ENCODE measurements at regions not wholly inside any gene's neighbourhood (a gene's known extent, or its start where the extent isn't known, plus 50 kb on each side); places are given as distances from the start of the nearest gene placed in this dataset.

DNA sequence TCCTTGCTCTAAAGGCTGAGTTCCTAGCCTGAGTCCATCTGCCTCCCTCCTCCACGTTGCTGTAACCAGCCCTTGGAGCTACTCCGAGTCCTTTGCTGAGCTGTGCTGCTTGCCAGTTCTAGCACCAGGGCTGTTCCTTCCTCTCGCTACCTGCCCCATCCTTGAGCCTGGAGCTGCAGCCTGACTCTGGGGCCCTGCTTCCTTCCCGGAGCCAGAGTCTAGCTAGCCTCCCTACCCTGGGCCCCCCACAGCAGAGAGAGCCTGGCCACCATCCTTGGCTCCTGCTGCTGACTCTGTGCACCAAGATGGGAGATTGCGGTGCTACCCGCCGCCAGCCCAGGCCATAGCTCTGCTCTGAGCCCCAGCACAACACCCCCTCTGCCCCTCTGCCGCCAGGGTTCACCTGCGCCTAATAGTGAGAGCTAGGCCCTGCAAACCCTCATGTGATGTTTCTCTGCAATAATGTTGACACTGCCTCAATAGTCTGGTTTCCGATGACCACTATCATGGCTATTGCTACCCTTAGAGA, 135.9 kb upstream of the ASB18 start:
- Mint-ChIP-seq H3K27ac (no peak overlapping the region), H3K9me3 (no peaks in the 10 kb centered on the region), H3K4me1 (no peaks in the 10 kb centered on the region), H3K4me3 (no peak overlapping the region), H3K27me3 (peaks cover 8% of the 10 kb centered on the region), H3K36me3 (no peaks in the 10 kb centered on the region)
- H3K9me3 ChIP-seq (ENCODE audit: control insufficient read depth in 2 of 2, low read length in 2 of 2) = no peaks in the 10 kb centered on the region
- ATAC-seq (ENCODE audit: low read depth in 2 of 2) = no peak
- H3K36me3 ChIP-seq (ENCODE audit: control insufficient read depth, insufficient read depth, low read length) = no peaks in the 10 kb centered on the region
- H3K4me1 ChIP-seq (ENCODE audit: control insufficient read depth, insufficient read depth, low read length, poor library complexity, severe bottlenecking) = no peaks in the 10 kb centered on the region
- no peaks in the 10 kb centered on the region for H3K27me3 ChIP-seq (ENCODE audit: control insufficient read depth, insufficient read depth, low read length)
- no peak for DNase-seq
- no peak overlapping the region for H3K27ac ChIP-seq (ENCODE audit: insufficient read depth, low read length, poor library complexity, severe bottlenecking)
- no peak overlapping the region for H3K4me3 ChIP-seq (ENCODE audit: low read depth, low read length)

DNA sequence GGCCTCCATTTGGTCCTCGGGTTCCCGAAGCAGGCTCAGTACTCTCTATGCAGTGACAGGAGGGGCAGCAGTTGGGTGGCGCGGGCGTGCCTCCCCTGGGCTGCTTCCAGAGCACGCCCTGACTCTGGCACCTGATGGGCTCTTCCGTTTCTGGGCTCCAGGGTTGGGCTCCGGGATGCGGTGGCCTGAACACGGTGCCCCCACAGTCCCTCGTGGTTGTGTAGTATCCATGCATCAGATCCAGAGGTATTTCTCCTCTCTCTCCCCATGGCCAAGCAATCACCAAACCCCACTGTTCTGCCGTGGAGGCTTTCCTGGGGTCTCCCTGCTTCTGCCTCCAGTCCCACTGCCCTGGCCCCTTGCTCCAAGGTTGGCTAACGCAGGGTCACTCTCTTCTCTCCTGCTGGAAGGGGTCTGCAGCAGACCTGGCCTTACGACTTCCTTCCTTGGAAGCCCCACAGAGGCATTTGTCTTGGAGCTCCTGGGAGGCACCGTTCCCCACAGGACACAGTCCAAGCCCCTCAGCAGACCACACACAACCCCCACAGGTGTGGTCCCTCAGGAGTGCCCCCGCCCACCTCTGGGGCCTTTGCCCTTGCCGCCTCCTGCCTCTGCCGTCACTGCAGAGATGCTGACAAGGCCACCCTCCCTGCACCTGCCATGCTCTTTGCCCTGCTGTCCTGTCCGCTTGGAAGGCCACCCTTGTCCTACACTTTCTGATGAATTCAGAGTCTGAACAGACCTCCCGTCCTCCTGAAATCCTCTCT, 136.6 kb upstream of the ASB18 start:
- no peak overlapping the region for H3K27ac ChIP-seq (ENCODE audit: insufficient read depth, low read length, poor library complexity, severe bottlenecking)
- no peak for ATAC-seq (ENCODE audit: low read depth in 2 of 2)
- H3K4me1 Mint-ChIP-seq = no peaks in the 10 kb centered on the region
- H3K4me3 ChIP-seq (ENCODE audit: low read depth, low read length) = no peak overlapping the region
- no peak overlapping the region for H3K27ac Mint-ChIP-seq
- peaks cover 7% of the 10 kb centered on the region for H3K27me3 Mint-ChIP-seq
- H3K4me1 ChIP-seq (ENCODE audit: control insufficient read depth, insufficient read depth, low read length, poor library complexity, severe bottlenecking) = no peaks in the 10 kb centered on the region
- H3K27me3 ChIP-seq (ENCODE audit: control insufficient read depth, insufficient read depth, low read length) = no peaks in the 10 kb centered on the region
- H3K9me3 ChIP-seq (ENCODE audit: control insufficient read depth in 2 of 2, low read length in 2 of 2) = no peaks in the 10 kb centered on the region
- no peak for DNase-seq
- H3K36me3 Mint-ChIP-seq = no peaks in the 10 kb centered on the region
- H3K36me3 ChIP-seq (ENCODE audit: control insufficient read depth, insufficient read depth, low read length) = no peaks in the 10 kb centered on the region
- no peak overlapping the region for H3K4me3 Mint-ChIP-seq
- H3K9me3 Mint-ChIP-seq = no peaks in the 10 kb centered on the region

DNA sequence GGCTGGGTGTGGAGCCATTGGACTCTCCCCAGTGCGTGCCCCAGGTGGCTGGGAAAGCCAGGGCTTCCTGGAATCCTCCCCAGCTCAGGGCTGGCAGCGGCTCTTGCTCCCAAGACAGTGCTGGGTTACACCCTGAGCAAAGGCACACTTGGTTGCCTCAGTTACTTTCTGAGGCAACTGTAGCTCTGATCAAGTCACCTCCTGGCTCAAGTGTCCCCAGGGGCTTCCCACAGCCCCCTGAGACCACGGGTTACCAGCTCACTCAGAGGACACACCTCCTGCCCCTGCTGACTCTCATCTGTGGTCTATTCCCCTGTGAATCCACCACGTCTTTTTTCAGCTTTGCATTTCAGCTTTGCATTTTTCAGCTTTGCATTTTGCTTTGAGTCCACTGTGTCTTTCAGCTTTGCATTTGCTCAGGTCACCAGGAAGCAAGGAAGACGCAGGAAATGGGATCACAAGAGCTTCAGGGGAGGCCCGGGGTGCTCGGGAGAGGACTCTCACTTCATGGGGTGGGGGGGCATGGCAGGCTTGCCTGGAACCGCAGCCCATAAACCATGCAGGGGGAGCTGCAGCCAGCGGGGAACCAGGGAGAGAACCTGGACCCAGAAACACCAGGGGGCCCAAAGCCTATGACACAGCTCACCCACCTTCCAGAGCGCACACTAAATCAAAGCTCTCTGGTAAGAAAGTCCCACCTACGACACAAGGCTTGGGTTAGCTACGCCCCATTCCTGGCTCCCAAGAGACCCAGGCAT, 138.0 kb upstream of the ASB18 start:
- H3K27ac Mint-ChIP-seq = no peak overlapping the region
- H3K9me3 Mint-ChIP-seq = no peaks in the 10 kb centered on the region
- Histone ChIP-seq H3K36me3 (ENCODE audit: control insufficient read depth, insufficient read depth, low read length) (no peaks in the 10 kb centered on the region), H3K4me1 (ENCODE audit: control insufficient read depth, insufficient read depth, low read length, poor library complexity, severe bottlenecking) (no peaks in the 10 kb centered on the region), H3K27ac (ENCODE audit: insufficient read depth, low read length, poor library complexity, severe bottlenecking) (no peak overlapping the region), H3K4me3 (ENCODE audit: low read depth, low read length) (no peak overlapping the region), H3K27me3 (ENCODE audit: control insufficient read depth, insufficient read depth, low read length) (no peaks in the 10 kb centered on the region), H3K9me3 (ENCODE audit: control insufficient read depth in 2 of 2, low read length in 2 of 2) (no peaks in the 10 kb centered on the region)
- no peak overlapping the region for H3K4me3 Mint-ChIP-seq
- H3K27me3 Mint-ChIP-seq = peaks cover 7% of the 10 kb centered on the region
- no peaks in the 10 kb centered on the region for H3K36me3 Mint-ChIP-seq
- H3K4me1 Mint-ChIP-seq = no peaks in the 10 kb centered on the region
- DNase-seq (no peak), ATAC-seq (ENCODE audit: low read depth in 2 of 2) (no peak)

DNA sequence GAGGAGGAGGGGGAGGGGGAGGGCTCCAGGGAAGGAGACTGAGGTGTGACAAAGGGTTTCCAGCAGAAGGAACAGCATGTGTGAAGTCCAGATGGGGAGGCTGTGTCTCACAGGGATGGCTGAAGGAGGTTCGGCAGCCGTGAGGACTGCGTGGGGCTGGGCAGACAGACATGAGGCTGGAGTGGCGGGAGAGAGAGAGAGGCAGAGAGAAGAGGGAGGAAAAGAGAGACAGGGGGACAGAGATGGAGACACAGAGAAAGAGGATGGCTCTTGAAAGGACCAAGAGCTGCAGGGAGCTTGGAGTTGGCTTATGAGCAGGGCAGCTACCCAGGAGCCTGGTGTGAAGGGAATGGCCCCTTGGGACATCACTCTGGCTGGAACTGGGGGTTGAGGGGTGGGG, 138.9 kb upstream of the ASB18 start:
- Mint-ChIP-seq H3K4me3 (no peak overlapping the region), H3K4me1 (no peaks in the 10 kb centered on the region), H3K9me3 (peaks cover 0 to 3% (median 0%) of the 10 kb centered on the region in 7 donors), H3K36me3 (no peaks in the 10 kb centered on the region), H3K27ac (no peak overlapping the region), H3K27me3 (peaks cover 7% of the 10 kb centered on the region)
- Histone ChIP-seq H3K9me3 (ENCODE audit: control insufficient read depth in 2 of 2, low read length in 2 of 2) (no peaks in the 10 kb centered on the region), H3K36me3 (ENCODE audit: control insufficient read depth, insufficient read depth, low read length) (no peaks in the 10 kb centered on the region), H3K27me3 (ENCODE audit: control insufficient read depth, insufficient read depth, low read length) (no peaks in the 10 kb centered on the region), H3K4me1 (ENCODE audit: control insufficient read depth, insufficient read depth, low read length, poor library complexity, severe bottlenecking) (no peaks in the 10 kb centered on the region), H3K27ac (ENCODE audit: insufficient read depth, low read length, poor library complexity, severe bottlenecking) (no peak overlapping the region), H3K4me3 (ENCODE audit: low read depth, low read length) (no peak overlapping the region)
- ATAC-seq (ENCODE audit: low read depth in 2 of 2) (no peak), DNase-seq (no peak)

DNA sequence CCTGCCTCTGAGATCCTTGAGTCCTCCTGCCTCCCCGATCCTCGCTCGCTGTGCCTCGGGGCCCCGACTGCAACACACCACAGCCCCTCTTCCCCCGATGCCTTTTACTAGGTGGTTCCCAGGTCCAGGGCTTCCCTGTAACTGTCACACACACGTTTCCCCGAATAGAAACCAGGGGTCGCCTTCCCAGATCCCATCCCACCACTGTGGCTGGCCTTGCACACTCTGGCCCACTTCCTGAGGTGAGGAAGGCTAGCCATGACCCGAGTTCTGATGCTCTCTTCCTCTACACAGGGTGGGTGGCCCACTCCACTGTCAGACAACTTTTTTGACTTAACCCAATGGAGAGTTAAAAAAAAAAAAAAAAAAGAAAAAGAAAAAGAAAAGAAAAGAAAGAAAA, 139.6 kb upstream of the ASB18 start:
- Mint-ChIP-seq H3K27ac (no peak overlapping the region), H3K36me3 (no peaks in the 10 kb centered on the region), H3K27me3 (peaks cover 7% of the 10 kb centered on the region), H3K4me3 (no peak overlapping the region), H3K9me3 (peaks cover 0 to 3% (median 0%) of the 10 kb centered on the region in 7 donors), H3K4me1 (no peaks in the 10 kb centered on the region)
- H3K27ac ChIP-seq (ENCODE audit: insufficient read depth, low read length, poor library complexity, severe bottlenecking) = no peak overlapping the region
- no peaks in the 10 kb centered on the region for H3K9me3 ChIP-seq (ENCODE audit: control insufficient read depth in 2 of 2, low read length in 2 of 2)
- no peak overlapping the region for H3K4me3 ChIP-seq (ENCODE audit: low read depth, low read length)
- ATAC-seq (ENCODE audit: low read depth in 2 of 2) = no peak
- no peak for DNase-seq
- no peaks in the 10 kb centered on the region for H3K36me3 ChIP-seq (ENCODE audit: control insufficient read depth, insufficient read depth, low read length)
- no peaks in the 10 kb centered on the region for H3K27me3 ChIP-seq (ENCODE audit: control insufficient read depth, insufficient read depth, low read length)
- no peaks in the 10 kb centered on the region for H3K4me1 ChIP-seq (ENCODE audit: control insufficient read depth, insufficient read depth, low read length, poor library complexity, severe bottlenecking)

DNA sequence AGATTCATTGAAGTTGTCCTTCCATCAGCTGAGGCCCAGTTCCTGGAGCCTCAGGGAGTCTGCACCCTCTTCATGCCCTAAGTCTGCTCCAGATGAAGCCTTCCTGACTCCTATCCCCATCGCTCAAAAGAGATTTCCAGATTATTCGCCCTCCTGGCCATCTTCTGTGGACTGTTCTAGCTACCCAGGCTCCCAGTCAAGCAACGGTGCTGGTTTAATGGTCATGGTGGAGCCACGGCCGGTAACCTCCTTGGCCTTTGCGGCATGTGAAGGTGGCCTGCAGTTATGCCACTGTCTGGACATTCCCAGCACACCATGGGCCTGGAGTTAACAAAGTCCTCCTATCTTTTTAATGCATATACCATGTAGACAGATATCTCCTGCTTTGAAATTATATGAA, 140.1 kb upstream of the ASB18 start:
- Mint-ChIP-seq H3K4me3 (no peak overlapping the region), H3K4me1 (no peaks in the 10 kb centered on the region)

DNA sequence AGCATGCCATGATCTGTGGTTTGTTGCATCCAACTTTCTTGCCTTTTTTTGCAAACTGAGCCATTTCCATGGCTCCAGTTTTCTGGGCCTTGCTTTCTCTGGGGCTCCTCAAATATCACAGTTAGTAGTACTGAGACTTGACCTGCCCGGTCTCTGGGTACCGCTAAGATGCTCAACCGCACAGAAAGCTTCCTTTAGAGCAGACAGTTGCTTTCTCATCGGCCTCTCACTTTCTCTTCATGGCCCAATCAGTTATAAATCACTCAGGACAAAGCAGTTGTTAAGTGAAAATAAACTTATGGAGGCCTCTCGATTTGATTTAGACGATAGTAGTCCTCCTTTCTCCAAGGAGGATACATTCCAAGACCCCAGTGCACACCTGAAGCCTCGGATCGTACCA, 141.2 kb upstream of the ASB18 start:
- no peaks in the 10 kb centered on the region for H3K27me3 ChIP-seq (ENCODE audit: control insufficient read depth, insufficient read depth, low read length)
- DNase-seq = no peak
- H3K36me3 Mint-ChIP-seq = no peaks in the 10 kb centered on the region

More for the DNA sequence above, 140.1 kb upstream of the ASB18 start:
- ATAC-seq (ENCODE audit: low read depth in 2 of 2) = no peak
- H3K27me3 ChIP-seq (ENCODE audit: control insufficient read depth, insufficient read depth, low read length) = no peaks in the 10 kb centered on the region
- Mint-ChIP-seq H3K9me3 (peaks cover 0 to 3% (median 0%) of the 10 kb centered on the region in 7 donors), H3K36me3 (no peaks in the 10 kb centered on the region), H3K27ac (no peak overlapping the region), H3K27me3 (peaks cover 7% of the 10 kb centered on the region)
- H3K36me3 ChIP-seq (ENCODE audit: control insufficient read depth, insufficient read depth, low read length) = no peaks in the 10 kb centered on the region
- DNase-seq = no peak
- H3K4me3 ChIP-seq (ENCODE audit: low read depth, low read length) = no peak overlapping the region
- H3K9me3 ChIP-seq (ENCODE audit: control insufficient read depth in 2 of 2, low read length in 2 of 2) = no peaks in the 10 kb centered on the region
- no peaks in the 10 kb centered on the region for H3K4me1 ChIP-seq (ENCODE audit: control insufficient read depth, insufficient read depth, low read length, poor library complexity, severe bottlenecking)
- H3K27ac ChIP-seq (ENCODE audit: insufficient read depth, low read length, poor library complexity, severe bottlenecking) = no peak overlapping the region

More for the DNA sequence above, 141.2 kb upstream of the ASB18 start:
- no peak overlapping the region for H3K27ac ChIP-seq (ENCODE audit: insufficient read depth, low read length, poor library complexity, severe bottlenecking)
- Mint-ChIP-seq H3K4me3 (no peak overlapping the region), H3K4me1 (no peaks in the 10 kb centered on the region), H3K27ac (no peak overlapping the region), H3K9me3 (peaks cover 0 to 6% (median 0%) of the 10 kb centered on the region in 7 donors), H3K27me3 (peaks cover 7% of the 10 kb centered on the region)
- no peaks in the 10 kb centered on the region for H3K36me3 ChIP-seq (ENCODE audit: control insufficient read depth, insufficient read depth, low read length)
- no peaks in the 10 kb centered on the region for H3K9me3 ChIP-seq (ENCODE audit: control insufficient read depth in 2 of 2, low read length in 2 of 2)
- ATAC-seq (ENCODE audit: low read depth in 2 of 2) = no peak
- no peaks in the 10 kb centered on the region for H3K4me1 ChIP-seq (ENCODE audit: control insufficient read depth, insufficient read depth, low read length, poor library complexity, severe bottlenecking)
- H3K4me3 ChIP-seq (ENCODE audit: low read depth, low read length) = no peak overlapping the region
